ENCODE measurements at regions not wholly inside any gene's neighbourhood (a gene's known extent, or its start where the extent isn't known, plus 50 kb on each side); places are given as distances from the start of the nearest gene placed in this dataset.
"Not testable (repeated sequence)": the region's sequence is repeated elsewhere in the genome, so short reads cannot be mapped to it uniquely, and the experiment has no call there.

GRCh38 chr18:35770376-35771014, 189.0 kb downstream of the GALNT1 start:
- DNase-seq, result no peak

DNA sequence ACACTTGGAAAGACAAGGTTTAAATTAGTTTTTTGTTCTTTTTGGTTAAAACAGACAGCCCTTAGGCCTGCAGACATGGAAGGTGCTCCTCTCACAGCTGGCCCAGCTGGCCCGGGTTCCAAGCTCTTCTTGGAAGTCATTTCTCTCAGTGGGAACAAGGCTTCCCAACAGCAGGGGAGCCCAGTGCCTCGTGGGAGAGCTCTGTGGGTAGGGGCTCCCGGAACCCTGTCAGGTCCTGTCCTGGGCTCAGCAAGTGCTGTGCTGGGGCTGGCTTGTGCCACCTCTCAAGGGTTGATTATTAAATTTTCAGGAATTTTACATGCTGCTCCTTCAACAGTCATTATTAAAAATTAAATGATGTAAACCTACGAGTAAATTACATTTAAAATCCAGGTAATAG, 189.6 kb downstream of the GALNT1 start:
- DNase-seq, result no peak

DNA sequence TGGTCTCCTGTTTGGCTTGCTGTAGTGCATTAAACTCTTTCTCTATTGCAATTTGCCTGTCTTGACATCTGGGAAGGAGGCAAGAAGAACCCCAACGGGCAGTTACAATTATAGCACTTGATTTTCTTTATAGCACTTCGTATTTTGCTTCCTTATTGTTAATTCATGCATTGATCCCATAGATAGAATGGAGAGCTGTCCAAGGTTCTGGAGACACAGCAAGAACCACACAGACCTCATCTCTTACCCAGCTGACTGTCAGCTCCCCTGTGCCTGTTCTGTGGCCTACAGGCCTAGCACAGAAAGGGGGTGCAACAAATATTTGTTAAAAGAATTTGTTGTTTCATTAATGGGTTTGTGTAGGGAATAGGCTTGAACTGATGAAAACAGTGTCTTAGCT, 194.3 kb downstream of the GALNT1 start:
- no peak for DNase-seq

DNA sequence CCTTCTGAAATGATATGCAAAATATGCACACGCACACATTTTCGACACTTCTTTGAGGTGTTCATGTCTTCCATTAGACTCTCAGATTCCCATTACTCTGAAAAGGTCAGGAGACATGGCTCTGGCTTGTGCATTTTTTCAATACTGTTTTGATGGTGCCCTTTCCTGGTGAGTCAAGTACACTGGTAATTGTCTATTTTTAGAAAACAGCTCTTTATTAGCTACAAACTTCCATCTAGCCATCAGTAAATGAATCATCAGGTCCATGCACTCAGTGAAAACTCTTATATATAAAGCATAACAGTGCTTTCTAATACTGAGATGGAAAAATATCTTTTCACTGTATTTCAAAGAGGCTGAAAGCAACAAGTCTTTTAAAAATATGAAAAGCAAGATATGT, 194.9 kb downstream of the GALNT1 start:
- no peak for DNase-seq

GRCh38 chr18:35777039-35777438, 195.4 kb upstream of the RMP24 start:
- no peak for DNase-seq

DNA sequence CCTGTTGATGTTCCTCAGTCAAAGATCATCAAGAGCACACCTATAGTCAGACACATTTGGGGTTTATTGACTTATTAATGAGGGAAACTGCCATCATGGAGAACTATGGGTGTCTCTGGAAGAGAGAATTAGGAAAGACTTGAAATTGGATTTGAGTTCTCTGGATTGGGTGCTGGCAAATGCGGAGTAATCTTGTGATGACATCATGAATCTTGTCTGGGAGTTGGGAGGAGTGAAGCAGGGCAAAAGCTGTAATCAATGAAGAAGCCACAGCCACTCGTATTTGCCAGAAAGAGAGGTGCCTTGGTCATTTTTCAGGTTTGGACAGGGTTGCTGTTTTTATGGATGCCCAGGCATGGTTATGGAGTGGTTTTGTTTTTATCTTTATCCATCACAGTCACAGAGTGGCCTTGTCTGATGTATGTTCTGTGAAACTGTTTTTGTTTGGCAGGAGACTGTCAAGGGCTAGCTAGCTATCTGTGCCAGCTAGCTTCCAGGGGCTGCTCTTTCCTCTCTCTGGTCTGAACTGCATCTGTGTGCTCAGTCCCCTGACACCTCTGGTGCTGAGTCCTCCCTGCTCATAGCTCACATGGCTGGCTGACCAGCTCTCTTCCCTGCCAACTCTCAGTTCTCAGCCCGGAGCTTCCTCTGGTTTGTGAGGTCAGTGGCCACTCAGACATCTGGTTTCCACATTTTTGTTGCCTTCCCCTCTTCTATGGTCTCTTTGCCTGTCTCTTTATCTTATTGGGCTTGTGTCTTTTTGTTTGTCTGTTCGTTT, 193.4 kb upstream of the RMP24 start:
- no peak for DNase-seq

GRCh38 chr18:35780937-35781336, 191.5 kb upstream of the RMP24 start:
- no peak for DNase-seq

DNA sequence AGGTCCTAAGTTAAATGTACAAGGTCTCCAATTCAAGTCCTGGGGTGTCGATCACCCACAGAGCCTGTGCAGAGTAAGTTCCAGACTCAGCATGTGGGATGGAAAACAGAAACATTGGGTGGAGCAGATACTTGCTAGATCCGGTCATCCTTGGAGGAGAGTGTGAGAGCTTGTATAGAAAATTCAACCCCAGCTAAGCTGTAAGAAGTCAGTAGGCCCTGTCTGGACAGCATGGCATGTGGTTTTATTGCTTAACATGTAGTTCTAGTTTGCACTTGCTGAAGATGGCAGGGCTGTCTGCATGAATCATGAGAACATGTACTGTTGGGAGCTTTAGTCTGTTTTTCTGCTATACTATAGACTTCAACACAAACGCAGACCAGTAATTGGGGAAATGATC, 189.6 kb upstream of the RMP24 start:
- no peak for DNase-seq

DNA sequence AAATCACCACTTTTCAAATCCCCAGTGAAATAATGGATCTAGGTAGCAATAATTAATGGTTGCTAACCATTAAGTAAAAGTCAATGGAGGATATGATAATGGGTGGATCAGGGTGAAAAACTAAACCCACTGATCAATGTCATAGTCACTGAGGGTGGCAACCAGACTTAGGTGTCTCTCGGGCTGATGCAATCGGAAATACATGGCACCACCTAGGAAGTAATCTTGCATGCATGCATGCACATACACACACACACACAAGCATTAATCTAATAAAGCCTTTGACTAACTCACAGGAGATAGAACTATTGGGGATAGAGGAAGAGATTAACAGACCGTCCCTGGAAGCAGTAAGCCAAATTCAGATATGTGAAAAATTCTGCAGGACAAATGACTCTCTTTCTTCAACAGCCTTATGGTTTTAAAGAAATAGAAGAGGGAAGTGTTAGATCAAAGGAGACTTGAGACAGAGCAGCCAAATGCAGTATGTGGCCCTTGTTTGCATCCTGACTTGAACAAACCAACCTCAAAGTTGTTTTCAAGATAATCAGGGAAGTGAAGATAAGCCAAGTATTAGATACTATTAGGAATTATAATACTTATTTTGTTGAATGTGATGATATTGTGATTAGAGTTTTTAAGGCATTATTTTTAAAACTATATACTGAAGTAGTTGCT, 186.0 kb upstream of the RMP24 start:
- DNase-seq, result no peak

GRCh38 chr18:35789543-35789942, 182.9 kb upstream of the RMP24 start:
- DNase-seq, result no peak

DNA sequence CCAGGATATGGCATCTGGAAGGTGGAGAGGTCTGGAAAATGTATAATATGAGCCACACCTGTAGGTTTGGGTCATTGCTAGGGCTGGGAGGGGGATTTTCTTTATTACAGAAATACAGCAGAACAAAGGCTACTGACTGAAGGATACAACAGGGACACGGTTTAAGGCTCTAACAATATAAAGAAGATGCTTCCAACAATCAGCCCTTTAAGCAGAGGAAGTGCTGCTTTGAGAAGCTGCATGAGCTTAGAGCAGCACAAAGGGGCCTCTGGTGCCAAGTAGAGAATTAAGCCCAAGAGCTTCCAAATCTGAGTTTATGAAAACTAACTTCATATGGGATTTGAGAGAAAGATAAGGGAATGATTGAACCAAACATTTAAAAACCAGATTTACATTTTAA, 174.5 kb upstream of the RMP24 start:
- DNase-seq, result no peak

DNA sequence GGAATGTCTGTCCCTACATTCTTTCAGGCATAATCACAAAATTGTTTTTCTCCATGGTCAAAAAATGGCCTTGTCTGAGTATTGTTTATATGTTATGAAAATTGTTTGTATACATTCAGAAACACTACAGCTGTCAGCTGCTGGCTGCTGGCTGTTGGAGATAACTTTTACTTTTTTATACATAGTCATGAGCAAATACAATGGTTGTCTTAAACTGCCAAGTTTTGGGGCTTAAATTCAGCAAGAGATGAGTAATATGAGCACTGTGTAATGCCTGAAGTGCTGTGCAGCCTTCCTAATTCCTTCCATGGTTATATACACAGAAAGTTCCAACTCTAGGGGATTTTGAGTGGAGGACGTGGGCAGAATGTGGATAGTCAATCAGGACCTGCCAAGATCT, 168.9 kb upstream of the RMP24 start:
- DNase-seq, result no peak

DNA sequence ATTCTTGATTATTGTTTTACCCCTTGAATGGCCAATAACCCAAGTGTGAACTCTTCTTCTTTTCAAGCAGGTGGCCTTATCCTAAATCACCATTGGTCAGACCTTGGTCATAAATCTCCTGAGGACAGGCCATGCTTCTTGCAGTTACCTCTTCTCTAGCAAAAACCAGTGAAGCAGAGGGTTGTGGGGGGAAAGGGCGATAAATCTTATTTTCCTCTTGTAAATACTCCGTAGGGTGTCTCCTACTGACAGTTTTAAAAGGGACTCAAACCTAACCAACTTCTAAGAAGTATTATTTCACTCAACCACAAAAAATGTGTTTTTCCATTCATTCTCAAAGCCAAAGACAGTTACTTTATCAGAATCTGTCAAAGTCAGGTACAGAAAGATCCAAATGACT, 168.1 kb upstream of the RMP24 start:
- DNase-seq, result no peak

DNA sequence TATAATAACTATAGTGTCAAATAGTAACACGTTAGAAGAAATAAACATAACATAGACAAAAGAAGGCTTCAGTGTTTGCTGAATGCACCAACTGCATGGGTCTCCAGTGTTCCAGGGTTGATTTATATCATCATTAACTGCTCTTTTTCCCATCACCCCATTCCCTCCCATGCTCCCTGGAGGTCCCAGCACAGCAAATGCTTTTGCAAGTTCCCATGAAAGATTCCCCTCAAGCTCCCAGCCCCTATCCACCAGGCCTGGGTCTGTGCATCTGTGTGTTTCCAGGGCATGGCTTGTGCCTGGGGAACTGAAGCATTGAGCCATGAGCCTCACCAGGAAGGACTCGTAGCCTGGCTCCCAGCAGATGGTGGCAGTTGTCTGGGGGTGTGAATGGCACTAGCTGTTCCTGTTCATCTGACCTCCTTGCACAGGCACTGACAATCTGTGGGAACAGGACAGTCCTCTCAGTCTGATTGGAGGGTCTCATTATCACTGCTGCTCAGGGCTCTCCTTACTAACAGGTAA, 164.6 kb upstream of the RMP24 start:
- DNase-seq, result no peak

DNA sequence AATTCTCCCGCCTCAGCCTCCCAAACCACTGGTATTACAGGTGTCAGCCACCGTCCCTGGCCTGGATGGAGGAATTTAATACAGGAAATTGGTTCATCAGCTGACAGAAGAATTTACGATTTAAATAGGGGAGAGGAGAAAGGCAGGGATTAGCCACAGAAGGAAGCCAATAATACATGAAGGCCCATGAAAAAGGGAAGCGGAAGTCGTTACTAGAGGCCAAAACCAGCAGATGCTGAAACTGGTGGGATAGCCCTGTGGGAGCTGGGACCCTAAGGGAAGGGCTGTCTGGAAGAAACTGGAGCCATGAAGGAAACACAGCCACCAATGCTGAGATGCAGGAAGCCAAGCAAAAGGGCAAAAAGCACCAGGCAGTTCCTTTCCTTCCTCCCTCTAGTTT, 163.7 kb upstream of the RMP24 start:
- no peak for DNase-seq

- no peak for DNase-seq
These were observed 162.0 kb upstream of the RMP24 start for GRCh38 chr18:35810520-35810919.

GRCh38 chr18:35811896-35812295, 160.6 kb upstream of the RMP24 start:
- no peak for DNase-seq

- DNase-seq, result not testable (repeated sequence)
These were observed 157.5 kb upstream of the RMP24 start for GRCh38 chr18:35815011-35815410.

DNA sequence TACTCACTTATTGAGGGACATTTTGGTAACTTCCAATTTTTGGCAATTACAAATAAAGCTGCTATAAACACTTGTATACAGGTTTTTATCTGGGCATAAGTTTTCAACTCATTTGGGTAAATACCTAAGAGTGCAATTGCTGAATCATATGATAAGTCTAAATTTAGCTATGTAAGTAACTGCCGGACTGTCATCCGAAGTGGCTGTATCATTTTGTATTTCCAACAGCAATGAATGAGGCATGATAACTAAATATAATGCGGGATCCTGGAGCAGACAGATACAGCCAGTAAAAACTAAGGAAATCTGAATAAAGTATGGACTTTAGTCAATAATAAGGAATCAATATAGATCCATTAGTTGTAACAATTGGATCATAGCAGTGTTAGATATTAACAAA, 156.5 kb upstream of the RMP24 start:
- no peak for DNase-seq

DNA sequence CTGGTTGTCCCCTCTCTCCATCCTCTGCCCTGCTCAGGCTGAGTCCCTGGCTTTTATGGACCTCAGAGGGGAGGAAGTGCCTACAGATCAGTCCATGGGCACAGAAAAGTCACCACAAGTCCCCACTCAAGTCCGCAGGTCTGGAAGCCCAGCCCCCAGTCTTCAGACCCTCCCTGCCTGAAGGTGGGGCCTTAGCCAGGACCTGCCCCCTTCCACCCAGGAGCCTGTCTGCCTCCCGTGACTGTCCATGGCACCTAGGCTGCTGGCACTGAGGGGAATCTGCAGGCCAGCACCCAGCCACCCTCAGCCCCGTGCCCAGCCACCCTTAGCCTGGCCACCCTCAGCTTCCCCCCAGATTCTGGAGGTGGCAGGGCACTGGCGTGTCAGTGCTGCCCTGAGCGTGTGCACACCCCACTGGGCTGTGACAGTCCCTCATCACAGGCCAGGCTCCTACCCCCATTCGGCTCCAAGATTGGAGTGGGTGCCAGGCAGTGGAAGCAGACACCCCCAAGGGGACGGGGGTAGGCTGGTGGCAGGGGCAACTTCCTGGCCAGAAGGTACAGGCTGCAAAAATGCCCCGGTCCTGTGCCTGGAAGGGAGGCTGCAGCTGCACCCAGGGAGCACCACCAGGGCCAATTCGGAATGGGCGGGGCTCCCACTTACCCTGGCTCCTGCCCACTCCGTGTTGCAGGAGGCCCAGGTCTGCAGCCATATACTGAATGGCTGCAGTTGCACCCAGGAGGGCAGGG, 154.7 kb upstream of the RMP24 start:
- no peak for DNase-seq

GRCh38 chr18:35818353-35818667, 154.2 kb upstream of the RMP24 start:
- no peak for DNase-seq

DNA sequence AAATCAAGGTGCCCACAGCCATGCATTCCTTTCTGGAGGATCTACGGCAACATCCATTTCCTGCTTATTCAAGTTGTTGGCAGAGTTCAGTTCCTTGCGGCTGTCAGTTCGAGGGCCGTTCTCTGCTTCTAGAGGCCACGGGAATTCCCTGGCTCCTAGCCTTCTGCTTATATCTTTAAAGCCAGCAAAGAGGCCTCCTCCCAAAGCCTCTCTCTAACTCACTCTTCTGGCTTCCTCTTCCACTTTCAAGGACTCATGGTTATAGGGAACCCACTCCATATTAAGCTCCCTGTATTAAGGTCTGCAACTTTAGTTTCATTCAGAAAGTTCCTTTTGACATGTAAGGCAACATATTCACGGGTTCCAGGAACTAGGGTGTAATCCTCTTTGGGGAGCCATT, 150.1 kb upstream of the RMP24 start:
- DNase-seq, result no peak

- no peak for DNase-seq
These were observed 146.0 kb upstream of the RMP24 start for GRCh38 chr18:35826477-35826876.
